CD8-positive, alpha-beta memory T cell (primary cell): ENCODE measurements at regions not wholly inside any gene's neighbourhood (a gene's known extent, or its start where the extent isn't known, plus 50 kb on each side); places are given as distances from the start of the nearest gene placed in this dataset.
A peak's percentile ranks its signal among the peaks of the same experiment; 100 is the strongest.

ENCODE experiments used
- CTCF ChIA-PET: fragments of 350-600 bp; sonication (Branson Sonifier 250); formaldehyde crosslinking; loops from one replicate; lab custom pipeline; 2021; ENCODE audit warnings: antibody characterized with exemption; lab: Charles Lee
- POLR2A ChIA-PET: fragments of 350-600 bp; sonication (Branson Sonifier 250); formaldehyde crosslinking; loops from one replicate; lab custom pipeline; 2021; ENCODE audit warnings: antibody characterized with exemption; lab: Charles Lee
- DNase-seq, 5 donors: peaks; one replicate each; pipeline versions ENCODE4 v3.0.0 to v3.0.0-alpha.2; 2020 to 2022; ENCODE audit warnings: mixed read lengths in 1 of 5
- H3K27ac ChIP-seq: one replicate; pipeline ENCODE4 v1.7.0; 2013; ENCODE audit warnings: low read depth, mild to moderate bottlenecking, low read length, moderate library complexity
- H3K27me3 ChIP-seq: 2 replicates; pipeline ENCODE4 v1.7.0; 2013; ENCODE audit warnings: low read length, mild to moderate bottlenecking; ENCODE audit not compliant: insufficient read depth, poor library complexity, severe bottlenecking
- H3K36me3 ChIP-seq: 2 replicates; pipeline ENCODE4 v1.7.0; 2013; ENCODE audit warnings: mild to moderate bottlenecking, low read length, moderate library complexity; ENCODE audit not compliant: insufficient read depth
- H3K4me1 ChIP-seq: 2 replicates; pipeline ENCODE4 v1.7.0; 2013; ENCODE audit warnings: mild to moderate bottlenecking, low read length, moderate library complexity; ENCODE audit not compliant: insufficient read depth
- H3K4me3 ChIP-seq: 2 replicates; pipeline ENCODE4 v1.7.0; 2013; ENCODE audit warnings: mild to moderate bottlenecking, low read length
- H3K9me3 ChIP-seq: 2 replicates; pipeline ENCODE4 v1.7.0; 2013; ENCODE audit warnings: mild to moderate bottlenecking, low read length
- H3K27ac Mint-ChIP-seq, 8 donors: one replicate each; pipeline ENCODE4 v1.8.0; 2020 to 2021; ENCODE audit warnings: mixed read lengths in 8 of 8, mild to moderate bottlenecking in 6 of 8, inconsistent platforms in 3 of 8, moderate library complexity in 3 of 8
- H3K27me3 Mint-ChIP-seq, 2 donors: one replicate each; pipeline ENCODE4 v1.8.0; 2020 to 2021; ENCODE audit warnings: mixed read lengths in 2 of 2, mild to moderate bottlenecking in 1 of 2, moderate library complexity in 1 of 2
- H3K36me3 Mint-ChIP-seq, 3 donors: one replicate each; pipeline ENCODE4 v1.8.0; 2020 to 2021; ENCODE audit warnings: mixed read lengths in 3 of 3, inconsistent platforms in 1 of 3, mild to moderate bottlenecking in 1 of 3
- H3K4me1 Mint-ChIP-seq, 3 donors: one replicate each; pipeline ENCODE4 v1.8.0; 2020 to 2021; ENCODE audit warnings: mixed read lengths in 3 of 3, inconsistent platforms in 1 of 3, mild to moderate bottlenecking in 1 of 3
- H3K4me3 Mint-ChIP-seq, 7 donors: one replicate each; pipeline ENCODE4 v1.8.0; 2020 to 2021; ENCODE audit warnings: mixed read lengths in 7 of 7, mild to moderate bottlenecking in 6 of 7, moderate library complexity in 4 of 7, inconsistent platforms in 2 of 7
- H3K9me3 Mint-ChIP-seq, 5 donors: one replicate each; pipeline ENCODE4 v1.8.0; 2020 to 2022; ENCODE audit warnings: mixed read lengths in 5 of 5, mild to moderate bottlenecking in 3 of 5, moderate library complexity in 2 of 5, inconsistent platforms in 1 of 5

- ChIA-PET POLR2A (no interaction called here), CTCF (no interaction called here)
- peaks cover 0 to 16% (median 8%) of the 10 kb centered on the region in 5 donors for H3K9me3 Mint-ChIP-seq
- no peak overlapping the region for H3K4me3 ChIP-seq
- no peak overlapping the region for H3K27ac ChIP-seq
- no peaks in the 10 kb centered on the region for H3K36me3 ChIP-seq
- peak overlapping the region in 1 of 8 donors; percentile 23 for H3K27ac Mint-ChIP-seq
- no peak for DNase-seq
- H3K9me3 ChIP-seq, result no peaks in the 10 kb centered on the region
- no peak overlapping the region for H3K4me3 Mint-ChIP-seq
- no peaks in the 10 kb centered on the region for H3K4me1 ChIP-seq
- no peaks in the 10 kb centered on the region for H3K4me1 Mint-ChIP-seq
- no peaks in the 10 kb centered on the region for H3K36me3 Mint-ChIP-seq
- no peaks in the 10 kb centered on the region for H3K27me3 ChIP-seq
- H3K27me3 Mint-ChIP-seq, result peaks cover 0 to 1% of the 10 kb centered on the region in 2 donors
These were observed 407.6 kb upstream of the DEPDC1 start for GRCh38 chr1:68904477-68904876.

- Mint-ChIP-seq H3K4me3 (no peak overlapping the region), H3K9me3 (peaks cover 0 to 15% (median 12%) of the 10 kb centered on the region in 5 donors), H3K36me3 (no peaks in the 10 kb centered on the region), H3K4me1 (no peaks in the 10 kb centered on the region), H3K27ac (no peak overlapping the region), H3K27me3 (peaks cover 0 to 1% of the 10 kb centered on the region in 2 donors)
- ChIA-PET CTCF (no interaction called here), POLR2A (no interaction called here)
- Histone ChIP-seq H3K4me3 (no peak overlapping the region), H3K27ac (no peak overlapping the region), H3K36me3 (no peaks in the 10 kb centered on the region), H3K4me1 (no peaks in the 10 kb centered on the region), H3K27me3 (no peaks in the 10 kb centered on the region), H3K9me3 (no peaks in the 10 kb centered on the region)
- no peak for DNase-seq
These were observed 409.5 kb upstream of the DEPDC1 start for GRCh38 chr1:68906431-68906830.

- H3K36me3 ChIP-seq, result no peaks in the 10 kb centered on the region
- no peaks in the 10 kb centered on the region for H3K27me3 ChIP-seq
- H3K4me1 ChIP-seq, result no peaks in the 10 kb centered on the region
- Mint-ChIP-seq H3K27ac (no peak overlapping the region), H3K4me3 (no peak overlapping the region), H3K9me3 (peaks cover 4 to 15% (median 13%) of the 10 kb centered on the region in 5 donors), H3K36me3 (no peaks in the 10 kb centered on the region), H3K27me3 (peaks cover 0 to 1% of the 10 kb centered on the region in 2 donors), H3K4me1 (no peaks in the 10 kb centered on the region)
- ChIA-PET CTCF (no interaction called here), POLR2A (no interaction called here)
- DNase-seq, result no peak
- no peaks in the 10 kb centered on the region for H3K9me3 ChIP-seq
- no peak overlapping the region for H3K4me3 ChIP-seq
- no peak overlapping the region for H3K27ac ChIP-seq
These were observed 410.6 kb upstream of the DEPDC1 start for GRCh38 chr1:68907491-68907890.

- no peaks in the 10 kb centered on the region for H3K27me3 ChIP-seq
- ChIA-PET CTCF (no interaction called here), POLR2A (no interaction called here)
- H3K27ac ChIP-seq, result no peak overlapping the region
- Mint-ChIP-seq H3K4me3 (no peak overlapping the region), H3K4me1 (no peaks in the 10 kb centered on the region), H3K27me3 (peaks cover 0 to 2% of the 10 kb centered on the region in 2 donors), H3K36me3 (no peaks in the 10 kb centered on the region), H3K9me3 (peaks cover 6 to 16% (median 12%) of the 10 kb centered on the region in 5 donors), H3K27ac (no peak overlapping the region)
- no peaks in the 10 kb centered on the region for H3K4me1 ChIP-seq
- no peak overlapping the region for H3K4me3 ChIP-seq
- no peak for DNase-seq
- H3K36me3 ChIP-seq, result no peaks in the 10 kb centered on the region
- H3K9me3 ChIP-seq, result no peaks in the 10 kb centered on the region
These were observed 411.4 kb upstream of the DEPDC1 start for GRCh38 chr1:68908316-68908715.

GRCh38 chr1:68916221-68916902, 419.5 kb upstream of the DEPDC1 start:
- Mint-ChIP-seq H3K9me3 (peaks cover 6 to 14% (median 7%) of the 10 kb centered on the region in 5 donors), H3K4me1 (no peaks in the 10 kb centered on the region), H3K27me3 (peaks cover 0 to 2% of the 10 kb centered on the region in 2 donors), H3K27ac (no peak overlapping the region), H3K36me3 (no peaks in the 10 kb centered on the region), H3K4me3 (no peak overlapping the region)
- Histone ChIP-seq H3K4me1 (no peaks in the 10 kb centered on the region), H3K27me3 (no peaks in the 10 kb centered on the region), H3K9me3 (no peaks in the 10 kb centered on the region), H3K27ac (no peak overlapping the region), H3K36me3 (no peaks in the 10 kb centered on the region), H3K4me3 (no peak overlapping the region)
- ChIA-PET POLR2A (no interaction called here), CTCF (no interaction called here)
- no peak for DNase-seq

- Mint-ChIP-seq H3K4me3 (no peak overlapping the region), H3K36me3 (no peaks in the 10 kb centered on the region), H3K27me3 (peaks cover 0 to 2% of the 10 kb centered on the region in 2 donors), H3K9me3 (peaks cover 6 to 13% (median 6%) of the 10 kb centered on the region in 5 donors), H3K27ac (no peak overlapping the region), H3K4me1 (no peaks in the 10 kb centered on the region)
- DNase-seq, result no peak
- Histone ChIP-seq H3K27me3 (no peaks in the 10 kb centered on the region), H3K4me3 (no peak overlapping the region), H3K36me3 (no peaks in the 10 kb centered on the region), H3K9me3 (no peaks in the 10 kb centered on the region), H3K27ac (no peak overlapping the region), H3K4me1 (no peaks in the 10 kb centered on the region)
- CTCF ChIA-PET, result no interaction called here
- POLR2A ChIA-PET, result no interaction called here
These were observed 420.6 kb upstream of the DEPDC1 start for GRCh38 chr1:68917456-68917855.

GRCh38 chr1:68918563-68918962, 421.7 kb upstream of the DEPDC1 start:
- H3K36me3 Mint-ChIP-seq, result no peaks in the 10 kb centered on the region
- no peaks in the 10 kb centered on the region for H3K27me3 Mint-ChIP-seq
- no peak overlapping the region for H3K4me3 ChIP-seq
- no peak overlapping the region for H3K4me3 Mint-ChIP-seq
- no peaks in the 10 kb centered on the region for H3K27me3 ChIP-seq
- no peak overlapping the region for H3K27ac Mint-ChIP-seq
- H3K4me1 Mint-ChIP-seq, result no peaks in the 10 kb centered on the region
- no peak overlapping the region for H3K27ac ChIP-seq
- CTCF ChIA-PET, result no interaction called here
- H3K9me3 ChIP-seq, result no peaks in the 10 kb centered on the region
- POLR2A ChIA-PET, result no interaction called here
- no peaks in the 10 kb centered on the region for H3K4me1 ChIP-seq
- peaks cover 4 to 10% (median 8%) of the 10 kb centered on the region in 5 donors for H3K9me3 Mint-ChIP-seq
- DNase-seq, result no peak
- H3K36me3 ChIP-seq, result no peaks in the 10 kb centered on the region

- Histone ChIP-seq H3K4me3 (no peak overlapping the region), H3K36me3 (no peaks in the 10 kb centered on the region), H3K27ac (no peak overlapping the region), H3K9me3 (no peaks in the 10 kb centered on the region), H3K27me3 (no peaks in the 10 kb centered on the region), H3K4me1 (no peaks in the 10 kb centered on the region)
- Mint-ChIP-seq H3K27me3 (no peaks in the 10 kb centered on the region), H3K4me3 (no peak overlapping the region), H3K27ac (no peak overlapping the region), H3K4me1 (no peaks in the 10 kb centered on the region), H3K9me3 (peaks cover 4 to 10% (median 8%) of the 10 kb centered on the region in 5 donors), H3K36me3 (no peaks in the 10 kb centered on the region)
- CTCF ChIA-PET, result no interaction called here
- POLR2A ChIA-PET, result no interaction called here
- DNase-seq, result no peak
These were observed 422.2 kb upstream of the DEPDC1 start for GRCh38 chr1:68919075-68919474.
